ENCODE measurements at regions not wholly inside any gene's neighbourhood (a gene's known extent, or its start where the extent isn't known, plus 50 kb on each side); places are given as distances from the start of the nearest gene placed in this dataset.

GRCh38 chr9:134516464-134516863, 125.1 kb upstream of the COL5A1 start:
- no peaks in the 10 kb centered on the region for H3K27me3 ChIP-seq
- no peak overlapping the region for H3K4me3 ChIP-seq
- 70 to 73% methylated on average over 5 of the region's 5 CpGs for WGBS, 2 donors
- no peaks in the 10 kb centered on the region for H3K9me3 ChIP-seq
- no peak for TF ChIP-seq CTCF (IDR thresholded peaks at IDR 0.05)
- no peaks in the 10 kb centered on the region for H3K36me3 ChIP-seq
- intact Hi-C loops (cut with DNase I): no loop called here
- DNase-seq (peak in 1 of 6 donors; percentile 12), ATAC-seq (no peak), FAIRE-seq (no peak)
- no peaks in the 10 kb centered on the region for H3K4me1 ChIP-seq
- H3K27ac ChIP-seq: no peak overlapping the region

- Histone ChIP-seq H3K27ac (no peak overlapping the region), H3K9me3 (no peaks in the 10 kb centered on the region), H3K27me3 (no peaks in the 10 kb centered on the region), H3K36me3 (no peaks in the 10 kb centered on the region), H3K4me1 (no peaks in the 10 kb centered on the region), H3K4me3 (no peak overlapping the region)
- intact Hi-C loops (cut with DNase I): no loop called here
- ATAC-seq (no peak), DNase-seq (no peak), FAIRE-seq (no peak)
- 70 to 79% methylated on average over 18 of the region's 18 CpGs for WGBS, 2 donors
- no peak for TF ChIP-seq CTCF (IDR thresholded peaks at IDR 0.05)
Observed at GRCh38 chr9:134517069-134517680, 124.4 kb upstream of the COL5A1 start.

GRCh38 chr9:134518004-134518606, 123.5 kb upstream of the COL5A1 start:
- Histone ChIP-seq H3K36me3 (no peaks in the 10 kb centered on the region), H3K9me3 (no peaks in the 10 kb centered on the region), H3K4me1 (no peaks in the 10 kb centered on the region), H3K27ac (no peak overlapping the region), H3K27me3 (no peaks in the 10 kb centered on the region), H3K4me3 (no peak overlapping the region)
- no peak for ATAC-seq
- FAIRE-seq: no peak
- DNase-seq: peak in 2 of 6 donors; percentile 55
- TF ChIP-seq CTCF (IDR thresholded peaks at IDR 0.05): no peak
- WGBS, 2 donors: 77 to 86% methylated on average over 26 to 28 of the region's 28 CpGs
- intact Hi-C loops (cut with DNase I): no loop called here

GRCh38 chr9:134519375-134520070, 122.1 kb upstream of the COL5A1 start:
- 78 to 80% methylated on average over 15 of the region's 15 CpGs for WGBS, 2 donors
- Histone ChIP-seq H3K36me3 (no peaks in the 10 kb centered on the region), H3K4me3 (no peak overlapping the region), H3K27me3 (no peaks in the 10 kb centered on the region), H3K27ac (no peak overlapping the region), H3K9me3 (no peaks in the 10 kb centered on the region), H3K4me1 (no peaks in the 10 kb centered on the region)
- no peak for TF ChIP-seq CTCF (IDR thresholded peaks at IDR 0.05)
- DNase-seq (no peak), ATAC-seq (no peak), FAIRE-seq (no peak)
- intact Hi-C loops (cut with DNase I): no loop called here

All from pancreas (tissue), 10 donors.